GM10266 (cell line): ENCODE measurements at regions not wholly inside any gene's neighbourhood (a gene's known extent, or its start where the extent isn't known, plus 50 kb on each side); places are given as distances from the start of the nearest gene placed in this dataset.

ENCODE experiments used
- DNase-seq: peaks from one replicate; pipeline ENCODE4 v3.0.0; 2012; ENCODE audit errors: extremely low spot score
- TF ChIP-seq, protein P1 (sequence below): IDR thresholded peaks from 2 replicates; pipeline ENCODE4 v1.5.1; 2012; ENCODE audit warnings: mild to moderate bottlenecking, low read depth; ENCODE audit not compliant: control insufficient read depth, insufficient read depth; ENCODE audit errors: missing control alignments

DNA sequence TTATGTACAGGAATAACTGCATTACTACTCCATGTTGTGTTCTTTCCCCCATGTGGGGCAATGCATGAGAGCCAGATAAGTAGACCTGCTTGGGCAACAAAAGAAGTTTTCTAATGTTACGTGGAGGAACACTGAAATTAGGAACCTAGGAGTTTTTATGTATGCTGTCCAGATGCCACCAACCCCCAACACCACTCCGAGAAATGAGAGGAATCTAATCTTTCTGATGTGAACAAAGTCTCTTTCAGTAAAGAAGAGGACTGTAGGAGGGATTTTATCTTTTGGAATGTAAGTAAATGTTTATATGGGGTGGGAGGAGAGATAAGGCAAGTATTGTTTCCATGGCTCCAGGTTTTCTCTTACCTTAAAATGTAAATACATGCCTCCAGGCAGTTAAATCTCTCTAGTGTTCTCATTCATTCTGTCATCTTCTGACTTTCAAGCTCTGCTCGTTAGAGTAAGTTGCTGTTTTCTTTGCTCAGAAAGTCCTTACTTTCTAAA lies 820.6 kb downstream of the PCDH17 start:
- no peak for DNase-seq
- TF ChIP-seq, protein P1, sequence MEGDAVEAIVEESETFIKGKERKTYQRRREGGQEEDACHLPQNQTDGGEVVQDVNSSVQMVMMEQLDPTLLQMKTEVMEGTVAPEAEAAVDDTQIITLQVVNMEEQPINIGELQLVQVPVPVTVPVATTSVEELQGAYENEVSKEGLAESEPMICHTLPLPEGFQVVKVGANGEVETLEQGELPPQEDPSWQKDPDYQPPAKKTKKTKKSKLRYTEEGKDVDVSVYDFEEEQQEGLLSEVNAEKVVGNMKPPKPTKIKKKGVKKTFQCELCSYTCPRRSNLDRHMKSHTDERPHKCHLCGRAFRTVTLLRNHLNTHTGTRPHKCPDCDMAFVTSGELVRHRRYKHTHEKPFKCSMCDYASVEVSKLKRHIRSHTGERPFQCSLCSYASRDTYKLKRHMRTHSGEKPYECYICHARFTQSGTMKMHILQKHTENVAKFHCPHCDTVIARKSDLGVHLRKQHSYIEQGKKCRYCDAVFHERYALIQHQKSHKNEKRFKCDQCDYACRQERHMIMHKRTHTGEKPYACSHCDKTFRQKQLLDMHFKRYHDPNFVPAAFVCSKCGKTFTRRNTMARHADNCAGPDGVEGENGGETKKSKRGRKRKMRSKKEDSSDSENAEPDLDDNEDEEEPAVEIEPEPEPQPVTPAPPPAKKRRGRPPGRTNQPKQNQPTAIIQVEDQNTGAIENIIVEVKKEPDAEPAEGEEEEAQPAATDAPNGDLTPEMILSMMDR = no peak

DNA sequence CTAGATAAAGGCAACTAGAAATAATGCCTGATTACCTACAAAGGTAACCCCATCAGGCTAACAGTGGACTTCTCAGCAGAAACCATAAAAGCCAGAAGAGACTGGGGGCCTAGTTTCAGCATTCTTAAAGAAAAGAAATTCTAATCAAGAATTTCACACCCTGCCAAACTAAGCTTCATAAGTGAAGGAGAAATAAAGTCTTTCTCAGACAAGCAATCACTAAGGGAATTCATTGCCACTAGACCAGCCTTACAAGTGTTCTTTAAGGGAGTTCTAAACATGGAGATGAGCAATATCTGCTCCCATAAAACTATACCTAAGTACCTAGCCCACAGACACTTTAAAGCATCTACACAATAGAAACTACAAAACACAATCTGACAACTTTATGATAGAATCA lies 823.5 kb downstream of the PCDH17 start:
- DNase-seq = no peak
- TF ChIP-seq, protein P1 = no peak

- DNase-seq = no peak
- TF ChIP-seq, protein P1 = no peak
These were observed 829.7 kb downstream of the PCDH17 start for GRCh38 chr13:58461217-58461616.

- TF ChIP-seq, protein P1 = no peak
- no peak for DNase-seq
These were observed 832.3 kb downstream of the PCDH17 start for GRCh38 chr13:58463841-58464240.

GRCh38 chr13:58467176-58467575 lies 835.6 kb downstream of the PCDH17 start:
- no peak for DNase-seq
- TF ChIP-seq, protein P1 = no peak

- no peak for DNase-seq
- TF ChIP-seq, protein P1 = no peak
These were observed 840.9 kb downstream of the PCDH17 start for GRCh38 chr13:58472483-58472882.

- DNase-seq = no peak
- TF ChIP-seq, protein P1 = no peak
These were observed 843.0 kb downstream of the PCDH17 start for GRCh38 chr13:58474581-58474980.
